PC-9 (cell line): ENCODE measurements at regions not wholly inside any gene's neighbourhood (a gene's known extent, or its start where the extent isn't known, plus 50 kb on each side); places are given as distances from the start of the nearest gene placed in this dataset.

Experiments
- BruUV-seq: library from RNA; stranded (reverse); fragments of 400-500 nt; replicated peaks from 2 replicates; lab custom pipeline; 2021; lab: Mats Ljungman, UMichigan
- CTCF ChIA-PET: fragments of 300-600 bp; sonication (Branson Sonifier 250); formaldehyde crosslinking; loops from one replicate; lab custom pipeline; 2022; ENCODE audit warnings: antibody characterized with exemption; lab: Charles Lee
- POLR2A ChIA-PET: fragments of 300-600 bp; sonication (Branson Sonifier 250); formaldehyde crosslinking; loops from one replicate; lab custom pipeline; 2022; ENCODE audit warnings: antibody characterized with exemption; ENCODE audit not compliant: unreplicated experiment; lab: Charles Lee
- DNase-seq, 2 experiments: peaks; one replicate each; pipeline versions ENCODE4 v3.0.0 to v3.0.0-alpha.2; 2015 to 2022; ENCODE audit warnings: mixed read lengths in 1 of 2
- H2AFZ ChIP-seq: fragments of 200-600 bp; sonication (generic); 2 replicates; pipeline ENCODE4 v1.8.1; 2017; ENCODE audit warnings: antibody characterized with exemption
- H3F3A ChIP-seq: fragments of 200-600 bp; sonication (generic); 2 replicates; pipeline ENCODE4 v1.8.1; 2017; ENCODE audit warnings: antibody characterized with exemption, mild to moderate bottlenecking, low read depth; ENCODE audit not compliant: insufficient read depth
- H3K27ac ChIP-seq: fragments of 200-600 bp; sonication (generic); 2 replicates; pipeline ENCODE4 v1.6.1; 2016; ENCODE audit warnings: mixed run types
- H3K27me3 ChIP-seq: fragments of 200-600 bp; sonication (generic); 2 replicates; pipeline ENCODE4 v1.6.1; 2016; ENCODE audit warnings: low read depth, mixed run types; ENCODE audit not compliant: insufficient read depth
- H3K36me3 ChIP-seq: fragments of 200-600 bp; sonication (generic); 2 replicates; pipeline ENCODE4 v1.6.1; 2016; ENCODE audit warnings: low read depth, mixed run types
- H3K4me1 ChIP-seq: fragments of 200-600 bp; sonication (generic); replicated peaks from 2 replicates; pipeline ENCODE4 v1.6.1; 2016; ENCODE audit warnings: mixed run types; ENCODE audit not compliant: insufficient read depth
- H3K4me2 ChIP-seq: fragments of 200-600 bp; sonication (generic); 2 replicates; pipeline ENCODE4 v1.6.1; 2017; ENCODE audit warnings: mixed run types
- H3K4me3 ChIP-seq: fragments of 200-600 bp; sonication (generic); 2 replicates; pipeline ENCODE4 v1.6.1; 2016; ENCODE audit warnings: mixed run types
- H3K79me2 ChIP-seq: fragments of 200-600 bp; sonication (generic); 2 replicates; pipeline ENCODE4 v1.6.1; 2017; ENCODE audit warnings: low read depth, mixed run types
- H3K9me2 ChIP-seq: fragments of 200-600 bp; sonication (generic); 2 replicates; pipeline ENCODE4 v1.8.1; 2017; ENCODE audit warnings: mild to moderate bottlenecking; ENCODE audit not compliant: insufficient read depth
- H3K9me3 ChIP-seq: fragments of 200-600 bp; sonication (generic); 2 replicates; pipeline ENCODE4 v1.8.1; 2016; ENCODE audit warnings: low read depth; ENCODE audit not compliant: insufficient read depth
- H4K20me1 ChIP-seq: fragments of 200-600 bp; sonication (generic); 2 replicates; pipeline ENCODE4 v1.8.1; 2017; ENCODE audit not compliant: insufficient read depth
- EZH2 ChIP-seq: fragments of 200-600 bp; sonication (generic); IDR thresholded peaks from 2 replicates; pipeline ENCODE4 v1.8.0; 2017; ENCODE audit warnings: antibody characterized with exemption, low read depth
- intact Hi-C: fragments of 100-400 bp; cut with micrococcal nuclease; formaldehyde crosslinking; loops from one replicate; pipeline ENCODE4 v1.10.0; 2022; ENCODE audit not compliant: unreplicated experiment
- TF ChIP-seq, protein P1 (sequence below): fragments of 200-600 bp; sonication (generic); conservative IDR thresholded peaks from 2 replicates; pipeline ENCODE4 v1.6.1; 2017; ENCODE audit warnings: mixed run types, antibody characterized with exemption, mild to moderate bottlenecking, moderate library complexity

- Histone ChIP-seq H4K20me1 (no peaks in the 10 kb centered on the region), H3K4me2 (no peak overlapping the region), H3K4me1 (no peaks in the 10 kb centered on the region), H3K9me2 (no peaks in the 10 kb centered on the region), H3K4me3 (no peak overlapping the region), H2AFZ (no peak overlapping the region), H3K9me3 (no peaks in the 10 kb centered on the region), H3F3A (no peaks in the 10 kb centered on the region), H3K27me3 (no peaks in the 10 kb centered on the region), H3K36me3 (no peaks in the 10 kb centered on the region), H3K79me2 (no peaks in the 10 kb centered on the region), H3K27ac (no peak overlapping the region)
- TF ChIP-seq, protein P1, sequence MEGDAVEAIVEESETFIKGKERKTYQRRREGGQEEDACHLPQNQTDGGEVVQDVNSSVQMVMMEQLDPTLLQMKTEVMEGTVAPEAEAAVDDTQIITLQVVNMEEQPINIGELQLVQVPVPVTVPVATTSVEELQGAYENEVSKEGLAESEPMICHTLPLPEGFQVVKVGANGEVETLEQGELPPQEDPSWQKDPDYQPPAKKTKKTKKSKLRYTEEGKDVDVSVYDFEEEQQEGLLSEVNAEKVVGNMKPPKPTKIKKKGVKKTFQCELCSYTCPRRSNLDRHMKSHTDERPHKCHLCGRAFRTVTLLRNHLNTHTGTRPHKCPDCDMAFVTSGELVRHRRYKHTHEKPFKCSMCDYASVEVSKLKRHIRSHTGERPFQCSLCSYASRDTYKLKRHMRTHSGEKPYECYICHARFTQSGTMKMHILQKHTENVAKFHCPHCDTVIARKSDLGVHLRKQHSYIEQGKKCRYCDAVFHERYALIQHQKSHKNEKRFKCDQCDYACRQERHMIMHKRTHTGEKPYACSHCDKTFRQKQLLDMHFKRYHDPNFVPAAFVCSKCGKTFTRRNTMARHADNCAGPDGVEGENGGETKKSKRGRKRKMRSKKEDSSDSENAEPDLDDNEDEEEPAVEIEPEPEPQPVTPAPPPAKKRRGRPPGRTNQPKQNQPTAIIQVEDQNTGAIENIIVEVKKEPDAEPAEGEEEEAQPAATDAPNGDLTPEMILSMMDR: no peak
- no peak for TF ChIP-seq EZH2
- DNase-seq: no peak
- CTCF ChIA-PET: no interaction called here
- POLR2A ChIA-PET: no interaction called here
- intact Hi-C loops: no loop called here
- BruUV-seq: no TSS peak
These were observed 800.0 kb downstream of the PDHA2 start for GRCh38 chr4:96639932-96640331.

DNA sequence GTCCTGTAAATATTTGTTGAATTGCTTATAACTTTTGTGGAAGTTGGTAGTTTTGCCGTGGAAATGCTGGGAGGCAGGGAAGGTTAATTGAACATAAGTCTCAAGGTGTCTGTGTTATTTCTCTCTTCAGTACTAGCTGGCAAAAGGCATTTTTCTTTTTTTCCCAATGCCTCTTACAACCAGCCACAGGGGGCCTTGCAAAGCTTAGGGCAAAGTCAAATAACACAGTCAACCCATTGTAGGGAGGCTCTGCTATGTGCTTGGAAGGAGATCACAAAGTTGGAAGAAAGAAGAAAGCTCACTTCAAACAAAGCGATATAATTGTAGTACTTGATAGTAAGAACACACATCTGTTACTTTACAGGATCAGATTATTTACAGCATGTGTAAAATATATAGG lies 802.6 kb downstream of the PDHA2 start:
- intact Hi-C loops: no loop called here
- BruUV-seq: no TSS peak

DNA sequence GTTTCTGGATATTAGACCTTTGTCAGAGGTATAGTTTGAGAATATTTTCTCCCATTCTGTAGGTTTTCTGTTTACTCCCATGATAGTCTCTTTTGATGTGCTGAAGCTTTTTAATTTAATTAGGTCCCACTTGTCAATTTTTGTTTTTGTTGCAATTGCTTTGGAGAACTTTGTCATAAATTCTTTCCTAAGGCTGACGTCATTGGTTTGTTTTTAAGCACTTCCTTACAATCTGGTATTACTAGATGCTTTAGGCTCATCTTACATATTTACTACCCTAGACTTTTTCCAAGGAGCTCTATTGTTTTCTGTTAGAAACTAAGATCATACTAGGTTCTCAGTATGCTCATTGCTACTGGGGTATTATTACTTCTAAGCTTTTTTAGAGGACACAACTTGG lies 806.3 kb downstream of the PDHA2 start:
- no peak for TF ChIP-seq EZH2
- TF ChIP-seq, protein P1: no peak
- H3K4me3 ChIP-seq: no peak overlapping the region
- DNase-seq: no peak
- no TSS peak for BruUV-seq
- ChIA-PET CTCF (no interaction called here), POLR2A (no interaction called here)
- no peaks in the 10 kb centered on the region for H3K9me2 ChIP-seq
- no peaks in the 10 kb centered on the region for H3K79me2 ChIP-seq
- no peaks in the 10 kb centered on the region for H3F3A ChIP-seq
- no peaks in the 10 kb centered on the region for H4K20me1 ChIP-seq
- no peaks in the 10 kb centered on the region for H3K36me3 ChIP-seq
- intact Hi-C loops: no loop called here
- no peaks in the 10 kb centered on the region; the same call in 1 of the 2 replicates for H3K9me3 ChIP-seq
- H3K4me2 ChIP-seq: no peak overlapping the region
- H3K27me3 ChIP-seq: no peaks in the 10 kb centered on the region
- no peaks in the 10 kb centered on the region for H3K4me1 ChIP-seq
- H2AFZ ChIP-seq: no peak overlapping the region
- no peak overlapping the region for H3K27ac ChIP-seq

More for the DNA sequence above, 802.6 kb downstream of the PDHA2 start:
- no peaks in the 10 kb centered on the region; the same call in 1 of the 2 replicates for H3K9me3 ChIP-seq
- no peaks in the 10 kb centered on the region for H3K9me2 ChIP-seq
- no peak overlapping the region for H2AFZ ChIP-seq
- no peaks in the 10 kb centered on the region for H3K36me3 ChIP-seq
- no peak for DNase-seq
- H3K4me1 ChIP-seq: no peaks in the 10 kb centered on the region
- no peak overlapping the region for H3K4me2 ChIP-seq
- ChIA-PET POLR2A (no interaction called here), CTCF (no interaction called here)
- H3K79me2 ChIP-seq: no peaks in the 10 kb centered on the region
- H3F3A ChIP-seq: no peaks in the 10 kb centered on the region
- H3K4me3 ChIP-seq: no peak overlapping the region
- no peaks in the 10 kb centered on the region for H3K27me3 ChIP-seq
- H4K20me1 ChIP-seq: no peaks in the 10 kb centered on the region
- no peak overlapping the region for H3K27ac ChIP-seq
- TF ChIP-seq, protein P1: no peak
- no peak for TF ChIP-seq EZH2
